ACC112 (cell line): ENCODE measurements at regions not wholly inside any gene's neighbourhood (a gene's known extent, or its start where the extent isn't known, plus 50 kb on each side); places are given as distances from the start of the nearest gene placed in this dataset.
A peak's percentile ranks its signal among the peaks of the same experiment; 100 is the strongest.
"Not testable (repeated sequence)": the region's sequence is repeated elsewhere in the genome, so short reads cannot be mapped to it uniquely, and the experiment has no call there.

Experiments used
- H2AFZ ChIP-seq: fragments of 200-600 bp; sonication (generic); one replicate; pipeline ENCODE4 v1.6.0; 2017; ENCODE audit warnings: antibody characterized with exemption, low read length; ENCODE audit not compliant: unreplicated experiment
- H3K27ac ChIP-seq: fragments of 200-600 bp; sonication (generic); 2 replicates; pipeline ENCODE4 v1.5.1; 2014; ENCODE audit warnings: low read depth, mild to moderate bottlenecking, antibody characterized with exemption, low read length, moderate library complexity
- H3K27me3 ChIP-seq: fragments of 200-600 bp; sonication (generic); 2 replicates; pipeline ENCODE4 v1.6.1; 2014; ENCODE audit warnings: mild to moderate bottlenecking, antibody characterized with exemption, low read length, moderate library complexity, mixed read lengths; ENCODE audit not compliant: insufficient read depth
- H3K36me3 ChIP-seq: fragments of 200-600 bp; sonication (generic); 2 replicates; pipeline ENCODE4 v1.6.1; 2016; ENCODE audit warnings: mild to moderate bottlenecking, antibody characterized with exemption, low read length, moderate library complexity, mixed read lengths; ENCODE audit not compliant: insufficient read depth
- H3K4me1 ChIP-seq: fragments of 200-600 bp; sonication (generic); one replicate; pipeline ENCODE4 v1.6.1; 2016; ENCODE audit warnings: low read length, mixed read lengths; ENCODE audit not compliant: insufficient read depth, unreplicated experiment, control insufficient read depth
- H3K4me3 ChIP-seq: fragments of 200-600 bp; sonication (generic); 2 replicates; pipeline ENCODE4 v1.5.1; 2014; ENCODE audit warnings: mild to moderate bottlenecking, low read depth, low read length
- H3K79me2 ChIP-seq: fragments of 200-600 bp; sonication (generic); one replicate; pipeline ENCODE4 v1.6.0; 2016; ENCODE audit warnings: low read length; ENCODE audit not compliant: control insufficient read depth, unreplicated experiment, insufficient read depth

DNA sequence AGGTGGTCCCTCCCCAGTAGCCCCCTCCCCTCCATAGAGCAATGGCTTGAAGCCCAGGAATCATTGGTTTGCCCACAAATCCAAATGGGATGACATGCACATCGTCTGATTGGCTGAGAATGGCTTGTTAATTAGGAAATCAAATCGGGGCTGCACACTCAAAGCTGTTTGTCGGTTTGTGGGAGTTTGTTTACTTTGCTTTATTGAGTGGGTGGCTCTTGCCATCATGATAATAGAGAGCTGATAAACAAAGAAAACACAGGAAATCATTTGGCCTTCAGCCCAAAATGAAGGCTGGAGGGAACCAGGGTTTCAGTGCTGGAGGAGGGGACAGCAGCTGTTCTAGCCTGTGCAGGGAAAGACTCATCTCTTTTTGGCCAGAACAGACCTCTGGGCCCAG lies 316.3 kb downstream of the CBLN1 start:
- Histone ChIP-seq H2AFZ (no peak overlapping the region), H3K4me1 (no peaks in the 10 kb centered on the region), H3K27me3 (no peaks in the 10 kb centered on the region), H3K79me2 (no peaks in the 10 kb centered on the region), H3K4me3 (no peak overlapping the region), H3K36me3 (no peaks in the 10 kb centered on the region), H3K27ac (no peak overlapping the region)

DNA sequence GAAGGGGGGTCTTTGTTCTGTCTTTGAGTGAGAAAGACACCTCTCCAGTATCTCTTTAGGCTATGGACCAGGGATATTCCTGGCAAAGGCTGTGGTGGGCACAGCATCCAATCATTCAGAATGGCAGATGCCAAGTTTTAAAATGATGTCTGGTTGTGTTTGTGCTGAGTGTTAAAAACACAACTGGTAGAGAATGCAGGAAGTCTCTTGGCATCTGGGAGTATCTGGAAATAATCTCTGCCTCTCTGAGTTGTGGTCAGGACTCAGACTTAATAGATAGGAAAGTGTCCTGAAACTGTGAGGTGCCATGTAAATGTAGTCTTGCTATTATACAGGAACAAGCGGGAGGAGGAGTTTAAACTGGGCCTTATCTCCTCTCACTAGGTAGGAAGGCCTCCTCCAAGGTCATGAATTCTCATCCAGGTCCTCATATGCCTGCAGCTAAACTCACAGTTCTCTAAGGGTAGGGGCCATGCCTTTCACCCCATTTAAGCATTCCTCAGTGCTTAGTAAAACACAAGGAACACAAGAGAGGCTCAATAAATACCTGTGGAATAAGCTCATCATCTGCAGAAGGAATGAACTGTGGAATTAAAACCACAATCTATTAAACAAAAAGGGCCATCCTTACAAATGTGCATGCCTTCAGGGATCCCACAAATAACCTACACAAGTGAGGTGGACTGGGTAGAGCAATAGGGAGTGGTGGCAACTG lies 317.6 kb downstream of the CBLN1 start:
- H3K4me3 ChIP-seq, result no peak overlapping the region
- H3K79me2 ChIP-seq, result no peaks in the 10 kb centered on the region
- peak overlapping the region; percentile 55 for H3K27ac ChIP-seq

DNA sequence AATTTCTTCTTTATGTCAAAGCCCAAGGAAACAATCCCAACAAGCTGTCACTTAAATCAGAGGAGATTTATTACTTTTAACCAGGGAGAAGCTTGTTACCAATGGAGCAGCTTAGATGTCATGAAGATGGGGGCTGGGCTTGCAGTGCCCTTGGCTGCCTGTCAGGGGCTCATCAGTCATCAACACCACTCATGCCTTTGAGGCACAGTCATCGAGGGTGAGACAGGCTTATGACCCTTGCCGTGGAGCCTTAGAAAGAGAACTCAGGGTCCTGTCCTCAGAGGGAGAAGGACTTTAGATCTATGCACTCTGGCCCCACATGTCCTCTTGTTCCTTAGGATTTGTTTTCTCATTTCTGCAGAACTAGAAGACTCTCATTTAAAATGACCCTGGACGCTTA lies 318.3 kb downstream of the CBLN1 start:
- Histone ChIP-seq H3K27me3 (no peaks in the 10 kb centered on the region), H3K79me2 (no peaks in the 10 kb centered on the region), H3K36me3 (no peaks in the 10 kb centered on the region), H3K4me3 (no peak overlapping the region), H3K27ac (peak overlapping the region; percentile 55), H3K4me1 (no peaks in the 10 kb centered on the region), H2AFZ (no peak overlapping the region)

More for the DNA sequence above, 317.6 kb downstream of the CBLN1 start:
- H2AFZ ChIP-seq, result no peak overlapping the region
- no peaks in the 10 kb centered on the region for H3K36me3 ChIP-seq
- no peaks in the 10 kb centered on the region for H3K27me3 ChIP-seq
- no peaks in the 10 kb centered on the region for H3K4me1 ChIP-seq

DNA sequence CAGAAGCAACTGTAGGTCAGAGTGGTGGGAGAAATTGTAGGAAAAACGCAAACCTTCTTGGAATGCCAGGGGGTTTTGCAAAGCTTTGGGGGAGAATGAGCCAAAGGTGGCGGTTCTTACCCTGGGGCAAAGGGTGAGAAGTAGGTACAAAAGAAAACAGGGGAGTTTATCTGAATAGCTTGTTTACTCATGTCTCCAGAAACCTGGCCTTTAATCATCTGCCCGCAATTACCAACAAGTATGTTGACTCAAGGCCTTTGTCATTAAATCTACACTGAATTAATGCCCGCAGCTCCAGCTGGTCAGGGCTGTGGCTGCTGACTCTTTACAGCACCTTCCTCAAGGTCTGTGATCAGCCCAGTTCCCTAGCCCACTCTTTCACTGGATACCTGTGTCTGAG lies 320.1 kb downstream of the CBLN1 start:
- H3K4me3 ChIP-seq, result no peak overlapping the region
- no peaks in the 10 kb centered on the region for H3K27me3 ChIP-seq
- H3K79me2 ChIP-seq, result no peaks in the 10 kb centered on the region
- H3K27ac ChIP-seq, result no peak overlapping the region
- no peak overlapping the region for H2AFZ ChIP-seq
- H3K36me3 ChIP-seq, result no peaks in the 10 kb centered on the region
- no peaks in the 10 kb centered on the region for H3K4me1 ChIP-seq

DNA sequence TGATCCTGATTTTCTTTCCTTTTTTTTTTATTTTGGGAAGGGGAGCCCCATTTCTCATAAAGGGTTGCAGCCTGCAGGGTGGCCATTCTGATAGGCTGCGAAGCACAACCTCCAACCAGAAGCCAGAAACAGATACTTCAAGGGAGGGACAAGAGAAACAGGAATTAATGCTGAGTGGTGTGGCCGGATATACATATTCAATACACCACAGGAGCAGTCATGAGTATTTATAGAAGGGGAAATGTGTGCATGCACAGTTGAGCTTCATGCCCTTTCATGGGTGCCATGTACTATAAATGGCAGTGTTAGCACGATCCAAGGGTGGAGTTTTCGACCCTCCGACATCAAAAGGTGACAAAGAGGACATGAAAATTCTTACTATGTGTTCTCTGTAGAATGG lies 320.8 kb downstream of the CBLN1 start:
- no peaks in the 10 kb centered on the region for H3K27me3 ChIP-seq
- no peaks in the 10 kb centered on the region for H3K79me2 ChIP-seq
- H3K4me1 ChIP-seq, result no peaks in the 10 kb centered on the region
- no peak overlapping the region for H3K4me3 ChIP-seq
- H3K36me3 ChIP-seq, result no peaks in the 10 kb centered on the region
- no peak overlapping the region for H3K27ac ChIP-seq
- H2AFZ ChIP-seq, result no peak overlapping the region

DNA sequence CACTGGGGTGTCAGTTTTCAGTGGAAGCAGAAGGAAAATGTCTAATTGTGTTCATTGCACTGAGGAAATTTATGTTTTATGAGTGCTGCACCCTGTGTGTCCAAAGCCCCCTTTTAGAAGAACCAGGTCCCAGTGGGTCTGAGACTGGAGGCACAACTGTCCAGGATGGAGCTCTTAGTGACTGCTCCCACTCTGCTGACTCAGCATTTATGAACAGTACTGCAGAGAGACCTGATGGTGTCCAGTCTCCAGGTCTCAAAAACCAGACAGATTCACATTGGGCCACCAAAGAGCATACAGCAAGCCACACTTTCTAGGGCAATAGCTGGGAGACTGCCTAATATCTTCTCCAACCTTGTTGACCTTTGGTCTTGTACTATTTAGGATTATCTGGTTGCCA lies 321.9 kb downstream of the CBLN1 start:
- Histone ChIP-seq H3K27me3 (no peaks in the 10 kb centered on the region), H3K79me2 (no peaks in the 10 kb centered on the region), H2AFZ (no peak overlapping the region), H3K36me3 (no peaks in the 10 kb centered on the region), H3K4me3 (no peak overlapping the region), H3K4me1 (no peaks in the 10 kb centered on the region), H3K27ac (no peak overlapping the region)

DNA sequence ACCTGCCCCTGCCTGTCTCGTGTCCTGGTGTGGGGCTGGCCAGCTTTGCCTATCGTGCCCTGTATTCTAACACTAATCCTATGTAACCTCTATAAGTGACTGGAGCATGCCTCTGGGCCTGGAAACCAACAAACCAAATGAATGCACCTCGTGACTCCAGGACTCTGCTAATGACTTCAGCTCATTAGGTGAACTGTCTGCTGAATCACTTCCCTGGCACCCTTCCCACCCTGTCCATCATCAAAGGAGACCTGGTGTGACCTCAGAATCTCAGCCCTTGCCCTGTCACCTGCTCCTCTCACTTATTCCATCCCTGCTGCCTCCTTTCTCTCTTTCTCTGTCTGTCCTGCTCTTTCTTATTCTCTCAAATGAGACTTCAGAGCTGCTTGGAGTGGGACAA lies 322.4 kb downstream of the CBLN1 start:
- Histone ChIP-seq H3K27me3 (no peaks in the 10 kb centered on the region), H3K4me1 (no peaks in the 10 kb centered on the region), H3K4me3 (no peak overlapping the region), H2AFZ (no peak overlapping the region), H3K27ac (no peak overlapping the region), H3K36me3 (no peaks in the 10 kb centered on the region), H3K79me2 (no peaks in the 10 kb centered on the region)

DNA sequence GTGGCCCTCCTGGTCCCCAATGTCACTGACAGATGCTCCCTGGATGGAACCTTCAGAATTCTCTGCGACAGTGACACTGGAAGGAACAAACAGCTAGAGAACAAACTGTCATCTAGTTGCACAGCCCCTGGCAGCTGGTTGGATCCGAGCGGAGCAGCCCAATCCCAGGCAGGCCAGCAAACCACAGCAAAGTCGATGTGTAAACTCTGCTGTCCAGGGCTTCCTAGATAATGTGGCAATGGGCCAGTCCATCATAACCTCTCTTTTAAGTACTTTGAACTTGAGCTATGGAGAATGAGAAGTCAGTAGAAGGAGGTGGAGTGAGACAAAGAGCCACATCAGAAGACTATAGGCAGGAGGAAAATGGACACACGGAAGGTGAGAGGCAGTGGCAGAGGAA lies 323.0 kb downstream of the CBLN1 start:
- Histone ChIP-seq H3K27me3 (no peaks in the 10 kb centered on the region), H3K4me3 (no peak overlapping the region), H3K27ac (no peak overlapping the region), H2AFZ (no peak overlapping the region), H3K4me1 (no peaks in the 10 kb centered on the region), H3K79me2 (no peaks in the 10 kb centered on the region), H3K36me3 (no peaks in the 10 kb centered on the region)

DNA sequence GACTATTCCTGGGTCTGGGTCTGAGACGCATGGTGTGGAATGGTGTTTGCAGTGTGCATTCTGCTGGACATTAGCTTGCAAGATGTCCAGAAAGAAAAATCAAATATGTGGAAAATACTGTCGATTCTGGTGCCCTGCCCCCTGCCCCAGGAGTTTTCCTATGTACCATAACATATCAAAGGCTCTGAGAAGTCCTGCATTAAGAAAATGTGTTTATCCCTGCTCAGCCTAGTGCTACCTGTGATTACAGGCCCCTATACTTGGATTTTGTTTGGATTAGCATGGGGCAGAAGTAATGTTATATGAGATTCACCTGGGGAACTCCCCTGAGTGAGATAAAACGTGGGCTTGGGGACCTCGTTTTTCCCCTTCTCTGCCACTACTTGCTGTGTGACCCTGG lies 325.0 kb downstream of the CBLN1 start:
- no peaks in the 10 kb centered on the region for H3K4me1 ChIP-seq
- no peak overlapping the region for H3K4me3 ChIP-seq
- H3K27me3 ChIP-seq, result no peaks in the 10 kb centered on the region
- no peaks in the 10 kb centered on the region for H3K79me2 ChIP-seq
- H2AFZ ChIP-seq, result no peak overlapping the region
- no peak overlapping the region for H3K27ac ChIP-seq
- no peaks in the 10 kb centered on the region for H3K36me3 ChIP-seq

DNA sequence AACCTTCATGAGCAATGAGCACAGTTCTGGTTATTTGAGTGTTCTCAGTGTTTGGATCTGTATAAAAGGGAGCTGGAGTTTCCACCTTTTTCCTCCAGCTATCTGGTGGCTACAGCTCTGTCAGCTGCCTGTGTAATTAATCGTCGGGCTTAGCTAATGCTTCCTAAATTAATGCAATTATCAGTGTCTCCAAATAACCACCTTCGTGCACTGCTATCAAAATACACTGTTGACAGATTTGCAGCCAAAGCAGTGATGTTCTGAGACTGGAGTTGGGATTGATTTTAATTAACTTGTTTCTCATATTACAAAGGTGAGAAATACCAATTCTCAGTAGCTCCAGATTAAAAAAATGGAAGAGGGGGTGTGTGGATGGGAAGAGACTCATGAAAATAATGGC lies 325.8 kb downstream of the CBLN1 start:
- Histone ChIP-seq H3K36me3 (no peaks in the 10 kb centered on the region), H3K4me1 (no peaks in the 10 kb centered on the region), H3K27ac (no peak overlapping the region), H3K79me2 (no peaks in the 10 kb centered on the region), H3K27me3 (no peaks in the 10 kb centered on the region), H3K4me3 (no peak overlapping the region), H2AFZ (no peak overlapping the region)

DNA sequence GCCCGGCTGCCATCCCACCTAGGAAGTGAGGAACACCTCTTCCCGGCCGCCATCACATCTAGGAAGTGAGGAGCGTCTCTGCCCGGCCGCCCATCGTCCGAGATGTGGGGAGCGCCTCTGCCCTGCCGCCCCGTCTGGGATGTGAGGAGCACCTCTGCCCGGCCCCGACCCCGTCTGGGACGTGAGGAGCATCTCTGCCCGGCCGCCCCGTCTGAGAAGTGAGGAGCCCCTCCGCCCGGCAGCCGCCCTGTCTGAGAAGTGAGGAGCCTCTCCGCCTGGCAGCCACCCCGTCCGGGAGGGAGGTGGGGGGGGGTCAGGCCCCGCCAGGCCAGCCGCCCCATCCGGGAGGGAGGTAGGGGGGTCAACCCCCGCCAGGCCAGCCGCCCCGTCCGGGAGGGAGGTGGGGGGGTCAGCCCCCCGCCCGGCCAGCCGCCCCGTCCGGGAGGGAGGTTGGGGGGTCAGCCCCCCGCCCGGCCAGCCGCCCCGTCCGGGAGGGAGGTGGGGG lies 330.0 kb downstream of the CBLN1 start:
- H3K4me3 ChIP-seq, H3K27me3 ChIP-seq, H3K4me1 ChIP-seq, H2AFZ ChIP-seq, H3K79me2 ChIP-seq, H3K27ac ChIP-seq, H3K36me3 ChIP-seq: not testable (repeated sequence)
